MM.1S (cell line): ENCODE measurements at regions not wholly inside any gene's neighbourhood (a gene's known extent, or its start where the extent isn't known, plus 50 kb on each side); places are given as distances from the start of the nearest gene placed in this dataset.

ENCODE experiments used
- DNase-seq: peaks from one replicate; pipeline ENCODE4 v3.0.0-alpha.2; 2015
- H2AFZ ChIP-seq: fragments of 300-600 bp; sonication (generic); 2 replicates; pipeline ENCODE4 v1.6.0; 2016; ENCODE audit warnings: antibody characterized with exemption, low read length
- H3F3A ChIP-seq: fragments of 300-600 bp; sonication (generic); 2 replicates; pipeline ENCODE4 v1.6.1; 2016; ENCODE audit warnings: mild to moderate bottlenecking, antibody characterized with exemption, low read length, moderate library complexity, mixed read lengths; ENCODE audit not compliant: insufficient read depth
- H3K27ac ChIP-seq: fragments of 300-600 bp; sonication (generic); 2 replicates; pipeline ENCODE4 v1.5.1; 2016; ENCODE audit warnings: mild to moderate bottlenecking, low read length
- H3K27me3 ChIP-seq: fragments of 300-600 bp; sonication (generic); replicated peaks from 2 replicates; pipeline ENCODE4 v1.6.0; 2016; ENCODE audit warnings: low read length; ENCODE audit not compliant: insufficient read depth
- H3K36me3 ChIP-seq: fragments of 300-600 bp; sonication (generic); replicated peaks from 2 replicates; pipeline ENCODE4 v1.6.1; 2016; ENCODE audit warnings: mild to moderate bottlenecking, low read length, mixed read lengths; ENCODE audit not compliant: insufficient read depth
- H3K4me1 ChIP-seq: fragments of 300-600 bp; sonication (generic); 2 replicates; pipeline ENCODE4 v1.6.1; 2016; ENCODE audit warnings: low read length, mixed read lengths
- H3K4me2 ChIP-seq: fragments of 300-600 bp; sonication (generic); 2 replicates; pipeline ENCODE4 v1.6.0; 2016; ENCODE audit warnings: low read depth, low read length
- H3K4me3 ChIP-seq: fragments of 300-600 bp; sonication (generic); 2 replicates; pipeline ENCODE4 v1.5.1; 2016; ENCODE audit warnings: low read length, mixed read lengths
- H3K79me2 ChIP-seq: fragments of 300-600 bp; sonication (generic); 2 replicates; pipeline ENCODE4 v1.6.1; 2016; ENCODE audit warnings: mixed run types, low read length, mixed read lengths
- H3K9ac ChIP-seq: fragments of 300-600 bp; sonication (generic); 2 replicates; pipeline ENCODE4 v1.6.1; 2016; ENCODE audit warnings: low read length, mixed read lengths
- H3K9me2 ChIP-seq: fragments of 300-600 bp; sonication (generic); replicated peaks from 2 replicates; pipeline ENCODE4 v1.6.1; 2016; ENCODE audit warnings: mild to moderate bottlenecking, low read length, mixed read lengths; ENCODE audit not compliant: insufficient read depth
- H3K9me3 ChIP-seq: fragments of 300-600 bp; sonication (generic); replicated peaks from 2 replicates; pipeline ENCODE4 v1.6.1; 2016; ENCODE audit warnings: mild to moderate bottlenecking, low read length, mixed read lengths; ENCODE audit not compliant: insufficient read depth
- H4K20me1 ChIP-seq: fragments of 300-600 bp; sonication (generic); 2 replicates; pipeline ENCODE4 v1.6.1; 2016; ENCODE audit warnings: mild to moderate bottlenecking, low read length, moderate library complexity, mixed read lengths; ENCODE audit not compliant: insufficient read depth
- CTCF ChIP-seq: fragments of 300-600 bp; sonication (generic); IDR thresholded peaks from 2 replicates; pipeline ENCODE4 v1.5.1; 2016; ENCODE audit warnings: antibody characterized with exemption, low read length, mixed read lengths
- EZH2 ChIP-seq: fragments of 300-600 bp; sonication (generic); optimal IDR thresholded peaks from 2 replicates; pipeline ENCODE3; 2017; ENCODE audit warnings: low read depth, mild to moderate bottlenecking, antibody characterized with exemption, low read length, mixed read lengths
- EZH2phosphoT487 ChIP-seq: fragments of 300-600 bp; sonication (generic); IDR thresholded peaks from 2 replicates; pipeline ENCODE4 v1.6.1; 2018; ENCODE audit warnings: antibody characterized with exemption, low read length

DNA sequence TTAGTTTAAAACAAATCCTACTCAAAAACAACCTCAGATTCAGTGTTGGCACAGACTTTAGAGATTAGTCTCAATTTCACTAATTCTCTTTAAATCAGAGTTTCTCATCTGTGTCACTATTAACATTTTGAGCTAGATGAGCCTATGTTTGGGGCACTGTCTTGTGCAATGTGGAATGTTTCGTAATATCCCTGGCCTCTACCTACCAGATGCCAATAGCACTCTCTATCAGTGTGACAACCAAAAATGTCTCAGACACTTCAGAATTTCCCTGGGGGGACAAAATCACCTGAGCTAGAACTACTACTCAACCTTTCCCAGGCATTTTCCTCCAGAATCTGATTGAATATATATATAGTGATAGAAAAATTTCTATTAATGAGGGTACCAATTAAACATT is 465.2 kb upstream of the RGMB start:
- Histone ChIP-seq H3K4me1 (no peaks in the 10 kb centered on the region), H3K27ac (no peak overlapping the region), H3K36me3 (no peaks in the 10 kb centered on the region), H3K27me3 (no peaks in the 10 kb centered on the region), H3F3A (no peaks in the 10 kb centered on the region), H3K79me2 (no peaks in the 10 kb centered on the region), H4K20me1 (no peaks in the 10 kb centered on the region), H3K9ac (no peak overlapping the region), H3K9me2 (no peaks in the 10 kb centered on the region), H3K4me3 (no peak overlapping the region), H2AFZ (no peak overlapping the region), H3K4me2 (no peak overlapping the region), H3K9me3 (no peaks in the 10 kb centered on the region)
- DNase-seq = no peak
- TF ChIP-seq EZH2 = no peak
- no peak for TF ChIP-seq EZH2phosphoT487
- TF ChIP-seq CTCF = no peak

DNA sequence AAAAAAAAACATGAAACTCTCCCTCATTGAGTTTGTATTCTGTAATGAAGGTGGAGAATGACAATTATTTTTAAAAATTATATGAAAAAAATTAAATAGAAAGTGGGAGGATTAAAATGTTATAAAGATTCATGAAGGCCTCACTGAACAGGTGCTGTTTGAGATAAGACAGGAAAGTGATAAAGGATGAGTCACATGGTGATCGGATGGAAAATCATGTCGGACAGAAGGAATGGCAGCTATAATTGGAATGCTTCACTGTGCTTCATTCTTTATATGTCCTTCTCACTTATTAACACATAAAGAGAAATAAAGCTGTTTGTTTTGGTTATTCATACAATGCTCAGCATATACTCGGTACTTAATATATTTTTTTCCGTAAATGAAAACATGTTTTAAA is 464.5 kb upstream of the RGMB start:
- H2AFZ ChIP-seq = no peak overlapping the region
- no peaks in the 10 kb centered on the region for H4K20me1 ChIP-seq
- H3K9me2 ChIP-seq = no peaks in the 10 kb centered on the region
- no peak overlapping the region for H3K4me3 ChIP-seq
- no peaks in the 10 kb centered on the region for H3K4me1 ChIP-seq
- H3K27ac ChIP-seq = no peak overlapping the region
- no peaks in the 10 kb centered on the region for H3F3A ChIP-seq
- no peaks in the 10 kb centered on the region for H3K9me3 ChIP-seq
- H3K79me2 ChIP-seq = no peaks in the 10 kb centered on the region
- TF ChIP-seq EZH2phosphoT487 = no peak
- no peak for TF ChIP-seq EZH2
- no peak for TF ChIP-seq CTCF
- no peak overlapping the region for H3K4me2 ChIP-seq
- H3K9ac ChIP-seq = no peak overlapping the region
- DNase-seq = no peak
- H3K27me3 ChIP-seq = no peaks in the 10 kb centered on the region
- H3K36me3 ChIP-seq = no peaks in the 10 kb centered on the region

- H3K4me3 ChIP-seq = no peak overlapping the region
- H3K9ac ChIP-seq = no peak overlapping the region
- no peaks in the 10 kb centered on the region for H3K27me3 ChIP-seq
- H3K36me3 ChIP-seq = no peaks in the 10 kb centered on the region
- H4K20me1 ChIP-seq = no peaks in the 10 kb centered on the region
- H3K27ac ChIP-seq = no peak overlapping the region
- H2AFZ ChIP-seq = no peak overlapping the region
- H3K4me2 ChIP-seq = no peak overlapping the region
- DNase-seq = no peak
- H3K79me2 ChIP-seq = no peaks in the 10 kb centered on the region
- H3K4me1 ChIP-seq = no peaks in the 10 kb centered on the region
- TF ChIP-seq CTCF (no peak), EZH2 (no peak), EZH2phosphoT487 (no peak)
- H3F3A ChIP-seq = no peaks in the 10 kb centered on the region
- H3K9me2 ChIP-seq = no peaks in the 10 kb centered on the region
- no peaks in the 10 kb centered on the region for H3K9me3 ChIP-seq
Measured at GRCh38 chr5:98309785-98310598, 463.5 kb upstream of the RGMB start.
